ENCODE measurements at regions not wholly inside any gene's neighbourhood (a gene's known extent, or its start where the extent isn't known, plus 50 kb on each side); places are given as distances from the start of the nearest gene placed in this dataset.

DNA sequence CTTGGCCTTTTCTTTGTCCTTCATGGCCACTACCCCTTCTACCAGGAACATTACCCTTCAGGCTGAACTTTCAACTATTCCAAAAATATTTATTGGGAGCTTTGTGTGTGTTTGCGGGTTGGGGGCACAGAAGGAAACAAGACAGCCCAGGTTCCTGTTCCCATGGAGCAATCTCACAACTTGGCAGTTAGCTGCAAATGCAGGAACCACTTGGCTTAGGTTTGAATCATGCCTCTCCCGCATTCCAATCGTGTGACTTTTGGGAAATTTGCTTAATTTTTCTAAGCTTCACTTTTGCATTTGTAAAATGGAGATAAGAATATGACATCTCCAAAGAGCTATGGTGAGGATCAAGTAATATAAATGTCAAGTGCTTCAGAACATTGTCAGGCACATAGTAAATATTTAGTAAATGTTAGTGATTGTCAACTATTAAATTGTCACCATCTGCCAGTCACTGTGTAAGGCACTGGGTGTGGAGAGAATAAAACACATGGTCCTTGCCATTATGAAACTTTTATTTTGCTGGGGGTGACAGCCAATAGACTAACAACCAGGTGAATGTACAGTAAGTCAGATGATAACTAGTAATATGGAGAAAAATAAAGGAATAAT lies 277.1 kb downstream of the SNX13 start:
- H3K4me1 ChIP-seq (ENCODE audit: control insufficient read depth, insufficient read depth, low read length) = peaks cover 3% of the 10 kb centered on the region
- H3K27ac ChIP-seq (ENCODE audit: low read depth, low read length) = no peak overlapping the region
- H3K4me3 ChIP-seq (ENCODE audit: low read length) = no peak overlapping the region
- no peaks in the 10 kb centered on the region for H3K27me3 ChIP-seq (ENCODE audit: control insufficient read depth, insufficient read depth, low read length)
- H3K36me3 ChIP-seq (ENCODE audit: control insufficient read depth, insufficient read depth, low read length) = no peaks in the 10 kb centered on the region
- H3K9ac ChIP-seq (ENCODE audit: low read length) = no peak overlapping the region

DNA sequence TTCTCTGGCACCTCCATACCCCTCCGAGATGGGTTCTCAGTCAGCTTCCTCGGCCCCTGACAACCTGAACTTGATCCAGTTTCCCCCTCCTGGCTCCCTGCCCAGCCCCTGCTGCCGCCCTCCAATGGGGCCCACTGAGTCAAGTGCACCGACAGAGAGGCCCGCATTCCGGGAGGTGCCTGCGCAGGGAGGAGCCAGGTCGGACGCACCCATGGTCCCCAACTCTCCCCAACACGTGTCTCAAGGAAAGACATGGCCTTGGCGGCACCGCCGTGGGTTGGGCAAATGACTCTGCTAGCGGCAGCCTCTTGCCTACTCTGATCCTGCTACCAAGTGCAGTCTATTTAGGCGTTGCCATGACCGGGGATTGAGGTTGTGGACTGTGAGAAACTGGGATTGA lies 275.3 kb downstream of the SNX13 start:
- Histone ChIP-seq H3K36me3 (ENCODE audit: control insufficient read depth, insufficient read depth, low read length) (no peaks in the 10 kb centered on the region), H3K27me3 (ENCODE audit: control insufficient read depth, insufficient read depth, low read length) (no peaks in the 10 kb centered on the region), H3K4me3 (ENCODE audit: low read length) (no peak overlapping the region), H3K9ac (ENCODE audit: low read length) (no peak overlapping the region), H3K27ac (ENCODE audit: low read depth, low read length) (no peak overlapping the region), H3K4me1 (ENCODE audit: control insufficient read depth, insufficient read depth, low read length) (peaks cover 3% of the 10 kb centered on the region)

GRCh38 chr7:17668122-17668521 lies 272.2 kb downstream of the SNX13 start:
- H3K36me3 ChIP-seq (ENCODE audit: control insufficient read depth, insufficient read depth, low read length) = no peaks in the 10 kb centered on the region
- H3K4me1 ChIP-seq (ENCODE audit: control insufficient read depth, insufficient read depth, low read length) = no peaks in the 10 kb centered on the region
- H3K9ac ChIP-seq (ENCODE audit: low read length) = no peak overlapping the region
- H3K4me3 ChIP-seq (ENCODE audit: low read length) = no peak overlapping the region
- H3K27me3 ChIP-seq (ENCODE audit: control insufficient read depth, insufficient read depth, low read length) = no peaks in the 10 kb centered on the region
- no peak overlapping the region for H3K27ac ChIP-seq (ENCODE audit: low read depth, low read length)

- H3K4me1 ChIP-seq (ENCODE audit: control insufficient read depth, insufficient read depth, low read length) = no peaks in the 10 kb centered on the region
- no peaks in the 10 kb centered on the region for H3K36me3 ChIP-seq (ENCODE audit: control insufficient read depth, insufficient read depth, low read length)
- H3K9ac ChIP-seq (ENCODE audit: low read length) = no peak overlapping the region
- no peak overlapping the region for H3K27ac ChIP-seq (ENCODE audit: low read depth, low read length)
- H3K4me3 ChIP-seq (ENCODE audit: low read length) = no peak overlapping the region
- no peaks in the 10 kb centered on the region for H3K27me3 ChIP-seq (ENCODE audit: control insufficient read depth, insufficient read depth, low read length)
Measured at GRCh38 chr7:17669204-17669603, 271.1 kb downstream of the SNX13 start.

DNA sequence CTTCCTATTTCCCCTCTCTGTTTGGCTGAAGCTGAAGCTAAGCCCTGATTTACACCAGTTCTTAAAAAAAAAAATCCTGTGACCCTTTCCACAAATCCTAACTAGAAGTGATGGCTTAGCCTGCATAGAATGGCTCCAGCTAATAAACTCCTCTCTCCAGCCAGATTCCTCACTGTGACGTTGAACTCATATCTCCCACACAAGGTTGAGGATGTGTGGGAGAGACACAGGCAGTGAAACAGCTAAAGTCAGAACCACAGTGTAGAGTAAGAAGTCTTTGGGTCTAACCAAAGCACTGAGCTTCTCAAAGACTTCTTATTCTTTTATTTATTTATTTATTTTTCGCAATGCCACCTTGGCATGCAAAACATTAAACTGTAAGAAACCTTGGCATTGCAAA lies 268.3 kb downstream of the SNX13 start:
- Histone ChIP-seq H3K27me3 (ENCODE audit: control insufficient read depth, insufficient read depth, low read length) (no peaks in the 10 kb centered on the region), H3K36me3 (ENCODE audit: control insufficient read depth, insufficient read depth, low read length) (no peaks in the 10 kb centered on the region), H3K9ac (ENCODE audit: low read length) (no peak overlapping the region), H3K4me3 (ENCODE audit: low read length) (no peak overlapping the region), H3K27ac (ENCODE audit: low read depth, low read length) (no peak overlapping the region), H3K4me1 (ENCODE audit: control insufficient read depth, insufficient read depth, low read length) (no peaks in the 10 kb centered on the region)

GRCh38 chr7:17672783-17673182 lies 267.5 kb downstream of the SNX13 start:
- Histone ChIP-seq H3K4me3 (ENCODE audit: low read length) (no peak overlapping the region), H3K27me3 (ENCODE audit: control insufficient read depth, insufficient read depth, low read length) (no peaks in the 10 kb centered on the region), H3K36me3 (ENCODE audit: control insufficient read depth, insufficient read depth, low read length) (no peaks in the 10 kb centered on the region), H3K9ac (ENCODE audit: low read length) (no peak overlapping the region), H3K27ac (ENCODE audit: low read depth, low read length) (no peak overlapping the region), H3K4me1 (ENCODE audit: control insufficient read depth, insufficient read depth, low read length) (no peaks in the 10 kb centered on the region)

- no peak overlapping the region for H3K9ac ChIP-seq (ENCODE audit: low read length)
- no peak overlapping the region for H3K27ac ChIP-seq (ENCODE audit: low read depth, low read length)
- H3K4me1 ChIP-seq (ENCODE audit: control insufficient read depth, insufficient read depth, low read length) = no peaks in the 10 kb centered on the region
- H3K36me3 ChIP-seq (ENCODE audit: control insufficient read depth, insufficient read depth, low read length) = no peaks in the 10 kb centered on the region
- H3K4me3 ChIP-seq (ENCODE audit: low read length) = no peak overlapping the region
- H3K27me3 ChIP-seq (ENCODE audit: control insufficient read depth, insufficient read depth, low read length) = no peaks in the 10 kb centered on the region
Measured at GRCh38 chr7:17674166-17674942, 265.9 kb downstream of the SNX13 start.

DNA sequence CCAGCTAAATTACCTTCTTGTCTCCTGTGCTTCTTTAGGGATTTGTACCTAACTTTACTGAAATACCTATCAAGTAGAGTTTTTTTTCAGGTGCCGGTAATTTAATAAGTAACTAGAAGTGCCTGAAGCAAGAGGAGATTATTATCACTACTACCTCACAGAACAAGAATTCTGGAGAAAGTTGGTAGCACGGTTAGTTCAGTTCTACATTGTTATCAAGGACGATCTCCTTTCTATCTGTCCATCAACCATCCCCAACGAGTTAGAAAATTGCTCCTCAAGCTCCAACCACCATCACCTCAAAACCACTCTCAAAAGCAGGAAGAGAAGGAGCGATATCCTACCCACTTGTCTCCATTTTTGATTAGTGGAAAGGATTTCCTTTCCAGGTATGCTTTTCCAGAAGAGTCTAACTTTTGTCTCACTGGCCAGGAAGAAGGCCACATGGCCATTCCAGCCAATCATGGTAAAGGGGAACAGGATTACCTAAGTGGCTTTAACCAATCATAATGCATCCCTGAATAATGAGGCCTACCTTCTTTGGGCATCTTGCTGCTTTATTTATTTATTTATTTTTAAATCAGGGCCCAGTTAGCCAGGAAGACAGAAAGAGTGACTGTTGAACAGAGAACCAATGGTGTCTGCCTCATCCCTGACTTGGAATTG lies 265.2 kb downstream of the SNX13 start:
- H3K9ac ChIP-seq (ENCODE audit: low read length) = no peak overlapping the region
- H3K27ac ChIP-seq (ENCODE audit: low read depth, low read length) = no peak overlapping the region
- no peaks in the 10 kb centered on the region for H3K36me3 ChIP-seq (ENCODE audit: control insufficient read depth, insufficient read depth, low read length)
- H3K4me3 ChIP-seq (ENCODE audit: low read length) = no peak overlapping the region
- no peaks in the 10 kb centered on the region for H3K27me3 ChIP-seq (ENCODE audit: control insufficient read depth, insufficient read depth, low read length)
- H3K4me1 ChIP-seq (ENCODE audit: control insufficient read depth, insufficient read depth, low read length) = no peaks in the 10 kb centered on the region

GRCh38 chr7:17677408-17677807 lies 262.9 kb downstream of the SNX13 start:
- Histone ChIP-seq H3K27ac (ENCODE audit: low read depth, low read length) (no peak overlapping the region), H3K27me3 (ENCODE audit: control insufficient read depth, insufficient read depth, low read length) (no peaks in the 10 kb centered on the region), H3K36me3 (ENCODE audit: control insufficient read depth, insufficient read depth, low read length) (no peaks in the 10 kb centered on the region), H3K9ac (ENCODE audit: low read length) (no peak overlapping the region), H3K4me1 (ENCODE audit: control insufficient read depth, insufficient read depth, low read length) (no peaks in the 10 kb centered on the region), H3K4me3 (ENCODE audit: low read length) (no peak overlapping the region)

DNA sequence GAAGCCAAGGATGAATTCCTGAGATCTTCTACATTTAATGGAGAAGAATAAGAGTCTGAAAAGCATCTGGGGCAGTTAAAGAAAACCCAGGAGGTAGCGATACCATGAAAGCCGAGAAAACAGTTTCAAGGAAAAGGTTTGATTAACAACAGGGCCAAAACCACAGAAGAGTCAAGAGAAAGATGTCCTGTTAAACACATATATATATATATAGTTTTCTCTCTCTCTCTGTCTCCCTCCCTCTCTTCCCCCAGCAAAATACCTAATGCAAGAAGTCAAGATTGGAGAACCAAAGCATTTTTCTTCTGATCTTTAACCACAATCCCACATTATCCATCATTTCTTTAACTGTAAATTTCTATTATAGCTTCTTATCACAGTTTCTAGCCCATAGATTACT lies 261.4 kb downstream of the SNX13 start:
- no peak overlapping the region for H3K4me3 ChIP-seq (ENCODE audit: low read length)
- H3K27ac ChIP-seq (ENCODE audit: low read depth, low read length) = no peak overlapping the region

DNA sequence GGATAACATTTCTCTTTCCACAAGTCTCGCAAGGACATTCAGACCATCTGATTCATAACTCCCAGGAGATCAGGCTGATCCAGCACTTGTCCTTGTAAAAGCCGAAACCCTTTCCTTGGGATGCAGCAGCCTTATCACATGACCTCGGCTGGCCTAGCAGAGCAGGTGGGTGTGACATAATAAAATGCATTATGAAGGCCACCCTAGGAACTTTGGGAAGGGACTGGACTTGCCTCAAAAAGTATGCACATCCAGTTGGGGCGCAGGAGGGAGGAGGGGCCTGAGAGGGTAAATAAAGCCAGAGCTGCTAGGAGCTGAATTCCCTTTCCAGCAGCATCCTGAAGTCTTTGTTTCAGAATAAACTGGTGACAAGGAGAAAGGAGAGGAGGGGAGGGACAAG lies 260.8 kb downstream of the SNX13 start:
- Histone ChIP-seq H3K9ac (ENCODE audit: low read length) (no peak overlapping the region), H3K27ac (ENCODE audit: low read depth, low read length) (no peak overlapping the region), H3K4me1 (ENCODE audit: control insufficient read depth, insufficient read depth, low read length) (no peaks in the 10 kb centered on the region), H3K4me3 (ENCODE audit: low read length) (no peak overlapping the region), H3K27me3 (ENCODE audit: control insufficient read depth, insufficient read depth, low read length) (no peaks in the 10 kb centered on the region), H3K36me3 (ENCODE audit: control insufficient read depth, insufficient read depth, low read length) (no peaks in the 10 kb centered on the region)

More for the DNA sequence above, 261.4 kb downstream of the SNX13 start:
- H3K27me3 ChIP-seq (ENCODE audit: control insufficient read depth, insufficient read depth, low read length) = no peaks in the 10 kb centered on the region
- H3K4me1 ChIP-seq (ENCODE audit: control insufficient read depth, insufficient read depth, low read length) = no peaks in the 10 kb centered on the region
- H3K36me3 ChIP-seq (ENCODE audit: control insufficient read depth, insufficient read depth, low read length) = no peaks in the 10 kb centered on the region
- H3K9ac ChIP-seq (ENCODE audit: low read length) = no peak overlapping the region

DNA sequence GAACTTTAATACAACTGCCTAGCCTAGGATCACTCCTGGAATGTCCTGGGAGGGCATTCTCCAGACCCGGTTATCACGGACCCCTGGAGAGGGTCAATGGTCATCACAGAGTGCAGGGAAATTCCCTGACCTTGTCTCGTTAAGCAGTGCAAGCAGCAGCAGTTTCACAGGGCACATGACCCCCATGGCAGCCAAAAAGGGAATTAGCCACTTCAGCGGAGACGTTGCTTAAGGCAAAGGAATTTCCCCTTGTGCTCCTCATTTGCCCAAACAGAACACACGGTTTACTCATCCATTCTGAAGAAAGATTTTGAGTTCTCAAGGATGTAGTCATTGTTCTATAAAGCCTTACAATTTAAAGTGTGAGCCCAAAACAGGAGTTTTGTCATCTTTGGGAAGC lies 260.3 kb downstream of the SNX13 start:
- no peaks in the 10 kb centered on the region for H3K36me3 ChIP-seq (ENCODE audit: control insufficient read depth, insufficient read depth, low read length)
- H3K27me3 ChIP-seq (ENCODE audit: control insufficient read depth, insufficient read depth, low read length) = no peaks in the 10 kb centered on the region
- H3K27ac ChIP-seq (ENCODE audit: low read depth, low read length) = no peak overlapping the region
- H3K9ac ChIP-seq (ENCODE audit: low read length) = no peak overlapping the region
- H3K4me1 ChIP-seq (ENCODE audit: control insufficient read depth, insufficient read depth, low read length) = no peaks in the 10 kb centered on the region
- H3K4me3 ChIP-seq (ENCODE audit: low read length) = no peak overlapping the region

All from rectal smooth muscle tissue (tissue), 1 donor.